H9 (cell line): ENCODE measurements at regions not wholly inside any gene's neighbourhood (a gene's known extent, or its start where the extent isn't known, plus 50 kb on each side); places are given as distances from the start of the nearest gene placed in this dataset.

Source experiments
- DNase-seq: peaks from one replicate; pipeline ENCODE4 v3.0.0-alpha.2; 2017
- H2AFZ ChIP-seq: one replicate; pipeline ENCODE4 v1.6.1; 2013; ENCODE audit warnings: mild to moderate bottlenecking, low read length, control low read depth, moderate library complexity
- H2AK5ac ChIP-seq: 2 replicates; pipeline ENCODE4 v1.6.1; 2013; ENCODE audit warnings: low read length, control low read depth, mixed read lengths; ENCODE audit not compliant: insufficient read length
- H2BK120ac ChIP-seq: one replicate; pipeline ENCODE4 v1.6.1; 2013; ENCODE audit warnings: low read depth, mild to moderate bottlenecking, low read length, control low read depth, inconsistent platforms; ENCODE audit not compliant: poor library complexity, severe bottlenecking
- H2BK12ac ChIP-seq: 2 replicates; pipeline ENCODE4 v1.6.1; 2013; ENCODE audit warnings: low read length, control low read depth, mixed read lengths, low read depth; ENCODE audit not compliant: insufficient read length
- H2BK15ac ChIP-seq: 2 replicates; pipeline ENCODE4 v1.6.1; 2013; ENCODE audit warnings: low read depth, low read length, control low read depth
- H2BK20ac ChIP-seq: one replicate; pipeline ENCODE4 v1.6.1; 2013; ENCODE audit warnings: low read depth, mild to moderate bottlenecking, low read length, control low read depth, inconsistent platforms; ENCODE audit not compliant: poor library complexity, severe bottlenecking
- H2BK5ac ChIP-seq: 2 replicates; pipeline ENCODE4 v1.6.1; 2013; ENCODE audit warnings: low read length, control low read depth, mixed read lengths; ENCODE audit not compliant: insufficient read length
- H3K14ac ChIP-seq: 2 replicates; pipeline ENCODE4 v1.6.1; 2013; ENCODE audit warnings: low read length, control low read depth; ENCODE audit not compliant: insufficient read depth
- H3K18ac ChIP-seq: 2 replicates; pipeline ENCODE4 v1.6.1; 2013; ENCODE audit warnings: low read depth, mild to moderate bottlenecking, mixed read lengths, low read length, control low read depth; ENCODE audit not compliant: insufficient read length
- H3K23ac ChIP-seq: 2 replicates; pipeline ENCODE4 v1.6.1; 2013; ENCODE audit warnings: low read length, control low read depth, mixed read lengths, low read depth; ENCODE audit not compliant: insufficient read length
- H3K23me2 ChIP-seq: 2 replicates; pipeline ENCODE4 v1.6.1; 2013; ENCODE audit warnings: low read depth, mild to moderate bottlenecking, mixed read lengths, low read length, control low read depth; ENCODE audit not compliant: insufficient read length, poor library complexity, severe bottlenecking
- H3K27ac ChIP-seq: 2 replicates; pipeline ENCODE4 v1.5.1; 2013; ENCODE audit warnings: low read length, control low read depth, mixed read lengths, low read depth; ENCODE audit not compliant: insufficient read length
- H3K27me3 ChIP-seq: 2 replicates; pipeline ENCODE4 v1.6.1; 2013; ENCODE audit warnings: low read length, control low read depth, inconsistent platforms; ENCODE audit not compliant: insufficient read depth
- H3K4ac ChIP-seq: 2 replicates; pipeline ENCODE4 v1.6.1; 2013; ENCODE audit warnings: low read depth, mild to moderate bottlenecking, control low read depth, inconsistent platforms, low read length, moderate library complexity
- H3K4me1 ChIP-seq: 2 replicates; pipeline ENCODE4 v1.6.1; 2013; ENCODE audit warnings: low read length, control low read depth, inconsistent platforms; ENCODE audit not compliant: insufficient read depth
- H3K4me2 ChIP-seq: 2 replicates; pipeline ENCODE4 v1.6.1; 2013; ENCODE audit warnings: low read length, control low read depth, mixed read lengths; ENCODE audit not compliant: insufficient read length, insufficient read depth
- H3K56ac ChIP-seq: 2 replicates; pipeline ENCODE4 v1.6.1; 2013; ENCODE audit warnings: low read depth, mild to moderate bottlenecking, mixed read lengths, low read length, control low read depth; ENCODE audit not compliant: insufficient read length
- H3K79me1 ChIP-seq: 2 replicates; pipeline ENCODE4 v1.6.1; 2013; ENCODE audit warnings: low read depth, mild to moderate bottlenecking, moderate library complexity, low read length, control low read depth, inconsistent platforms; ENCODE audit not compliant: insufficient read depth, poor library complexity, severe bottlenecking
- H3K79me2 ChIP-seq: 2 replicates; pipeline ENCODE4 v1.6.1; 2013; ENCODE audit warnings: low read length, control low read depth, inconsistent platforms; ENCODE audit not compliant: insufficient read depth
- H3K9ac ChIP-seq: 2 replicates; pipeline ENCODE4 v1.6.1; 2013; ENCODE audit warnings: low read length, control low read depth, mixed read lengths; ENCODE audit not compliant: insufficient read length; ENCODE audit errors: extremely low read depth
- H3K9me3 ChIP-seq: one replicate; pipeline ENCODE4 v1.6.1; 2013; ENCODE audit warnings: low read depth, low read length, inconsistent platforms; ENCODE audit not compliant: control insufficient read depth
- H3T11ph ChIP-seq: one replicate; pipeline ENCODE4 v1.6.1; 2013; ENCODE audit warnings: mild to moderate bottlenecking, low read length, control low read depth, inconsistent platforms
- H4K20me1 ChIP-seq: one replicate; pipeline ENCODE4 v1.6.1; 2013; ENCODE audit not compliant: control insufficient read depth, insufficient read length, insufficient read depth
- H4K5ac ChIP-seq: 2 replicates; pipeline ENCODE4 v1.6.1; 2013; ENCODE audit warnings: low read depth, mild to moderate bottlenecking, mixed read lengths, low read length, control low read depth; ENCODE audit not compliant: insufficient read length
- H4K8ac ChIP-seq: replicated peaks from 2 replicates; pipeline ENCODE4 v1.6.1; 2013; ENCODE audit warnings: low read length, control low read depth, mixed read lengths, low read depth; ENCODE audit not compliant: insufficient read length
- H4K91ac ChIP-seq: 2 replicates; pipeline ENCODE4 v1.6.1; 2013; ENCODE audit warnings: low read depth, mild to moderate bottlenecking, moderate library complexity, mixed read lengths, low read length, control low read depth; ENCODE audit not compliant: insufficient read length
- H3K27ac Mint-ChIP-seq, 3 experiments: 2 replicates in 2 of 3; 3 replicates in 1 of 3; pipeline ENCODE4 v1.8.0; 2020 to 2021; ENCODE audit warnings: mixed read lengths in 3 of 3, mild to moderate bottlenecking in 1 of 3, moderate library complexity in 1 of 3
- H3K27me3 Mint-ChIP-seq: 2 replicates; pipeline ENCODE4 v1.8.0; 2021; ENCODE audit warnings: low read depth, mild to moderate bottlenecking, moderate library complexity, mixed read lengths
- H3K36me3 Mint-ChIP-seq, 3 experiments: 2 replicates in 2 of 3; 3 replicates in 1 of 3; pipeline ENCODE4 v1.8.0; 2020 to 2021; ENCODE audit warnings: low read depth in 3 of 3, mixed read lengths in 3 of 3; ENCODE audit not compliant: insufficient read depth in 1 of 3
- H3K4me1 Mint-ChIP-seq, 2 experiments: 2 replicates each; pipeline ENCODE4 v1.8.0; 2020; ENCODE audit warnings: mixed read lengths in 2 of 2
- H3K4me3 Mint-ChIP-seq, 2 experiments: 2 replicates in 1 of 2; 3 replicates in 1 of 2; pipeline ENCODE4 v1.8.0; 2020 to 2021; ENCODE audit warnings: mild to moderate bottlenecking in 2 of 2, mixed read lengths in 2 of 2, moderate library complexity in 1 of 2
- H3K9me3 Mint-ChIP-seq, 2 experiments: 2 replicates in 1 of 2; 3 replicates in 1 of 2; pipeline ENCODE4 v1.8.0; 2020; ENCODE audit warnings: mild to moderate bottlenecking in 2 of 2, mixed read lengths in 2 of 2, moderate library complexity in 1 of 2
- CTCF ChIP-seq: fragments of 200-600 bp; sonication (generic); conservative IDR thresholded peaks from 3 replicates; pipeline ENCODE4 v1.8.0; 2021; ENCODE audit warnings: antibody characterized with exemption, mild to moderate bottlenecking
- WGBS: extraction: QIAGEN DNeasy Blood & Tissue Kit; methylation state at CpG from one replicate; pipeline ENCODE4 v1.1.7; 2013; ENCODE audit warnings: missing lambda C conversion rate, low lambda C conversion rate, mixed read lengths; ENCODE audit not compliant: insufficient read length; ENCODE audit errors: extremely low coverage; 5-methylcytosine and 5-hydroxymethylcytosine counted together

DNA sequence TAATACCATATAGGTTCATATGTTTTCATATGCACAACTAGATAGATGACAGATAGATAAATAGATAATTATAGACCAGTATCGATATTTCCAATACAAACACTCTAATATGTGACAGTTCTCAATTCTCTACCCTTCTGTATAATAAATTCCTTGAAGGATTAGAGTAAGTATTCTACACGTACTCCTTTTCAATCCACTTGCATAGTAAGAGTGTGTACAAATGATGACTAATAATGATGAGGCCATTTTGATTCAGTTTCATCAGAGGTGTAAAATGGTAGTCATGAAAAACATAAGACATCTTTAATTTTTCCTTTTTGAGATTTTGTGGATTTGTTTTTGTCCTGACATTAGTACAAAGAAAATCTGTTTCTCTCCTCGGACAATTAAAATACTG, 188.3 kb upstream of the WSB1 start:
- no peak overlapping the region for H3T11ph ChIP-seq
- no peak overlapping the region for H3K9ac ChIP-seq
- no peak overlapping the region for H3K4ac ChIP-seq
- H2AK5ac ChIP-seq, result no peak overlapping the region
- H3K9me3 ChIP-seq, result peaks cover 29% of the 10 kb centered on the region
- no peak overlapping the region for H3K4me3 Mint-ChIP-seq
- no peaks in the 10 kb centered on the region for H3K4me1 Mint-ChIP-seq
- no peak overlapping the region for H4K8ac ChIP-seq
- no peak overlapping the region for H2AFZ ChIP-seq
- H3K36me3 Mint-ChIP-seq, result peaks cover 0 to 17% (median 1%) of the 10 kb centered on the region in 3 experiments; a peak in 3 of 7 replicates
- H3K14ac ChIP-seq, result no peak overlapping the region
- no peak overlapping the region for H3K27ac ChIP-seq
- no peak overlapping the region for H2BK20ac ChIP-seq
- H3K27ac Mint-ChIP-seq, result no peak overlapping the region
- no peaks in the 10 kb centered on the region for H3K27me3 Mint-ChIP-seq
- no peak overlapping the region for H4K5ac ChIP-seq
- H2BK12ac ChIP-seq, result no peak overlapping the region
- H3K23me2 ChIP-seq, result no peaks in the 10 kb centered on the region
- H3K4me1 ChIP-seq, result no peaks in the 10 kb centered on the region
- no peak overlapping the region for H3K56ac ChIP-seq
- H2BK120ac ChIP-seq, result no peak overlapping the region
- H3K18ac ChIP-seq, result no peak overlapping the region
- H2BK5ac ChIP-seq, result no peak overlapping the region
- no peaks in the 10 kb centered on the region for H3K27me3 ChIP-seq
- no peaks in the 10 kb centered on the region for H3K79me2 ChIP-seq
- TF ChIP-seq CTCF, result no peak
- no CpG with 5 or more reads among the region's 3 CpGs for WGBS
- H3K23ac ChIP-seq, result no peak overlapping the region
- no peaks in the 10 kb centered on the region for H4K20me1 ChIP-seq
- H2BK15ac ChIP-seq, result no peak overlapping the region
- H3K4me2 ChIP-seq, result no peak overlapping the region
- H3K79me1 ChIP-seq, result no peaks in the 10 kb centered on the region
- H3K9me3 Mint-ChIP-seq, result peaks cover 66 to 72% of the 10 kb centered on the region in 2 experiments
- H4K91ac ChIP-seq, result no peak overlapping the region
- no peak for DNase-seq
